ENCODE measurements at regions not wholly inside any gene's neighbourhood (a gene's known extent, or its start where the extent isn't known, plus 50 kb on each side); places are given as distances from the start of the nearest gene placed in this dataset.

GRCh38 chr6:96381246-96381645 lies 140.4 kb upstream of the UFL1 start:
- no peaks in the 10 kb centered on the region for H3K4me1 ChIP-seq
- TF ChIP-seq CTCF (IDR thresholded peaks at IDR 0.05; ENCODE audit: low read depth, low read length), result no peak
- no peak for DNase-seq
- H3K4me3 ChIP-seq (ENCODE audit: low read depth, low read length), result no peak overlapping the region
- no peaks in the 10 kb centered on the region for H3K27me3 ChIP-seq
- no peaks in the 10 kb centered on the region for H3K36me3 ChIP-seq
- H3K9me3 ChIP-seq, result no peaks in the 10 kb centered on the region

GRCh38 chr6:96391776-96392360 lies 129.7 kb upstream of the UFL1 start:
- H3K9me3 ChIP-seq, result no peaks in the 10 kb centered on the region
- peak; percentile 33 for DNase-seq

GRCh38 chr6:96394727-96395126 lies 126.9 kb upstream of the UFL1 start:
- no peaks in the 10 kb centered on the region for H3K27me3 ChIP-seq
- TF ChIP-seq CTCF (IDR thresholded peaks at IDR 0.05; ENCODE audit: low read depth, low read length), result peak; percentile 26; the same call in 1 of the 2 replicates
- no peak for DNase-seq
- no peak overlapping the region for H3K4me3 ChIP-seq (ENCODE audit: low read depth, low read length)
- no peaks in the 10 kb centered on the region for H3K9me3 ChIP-seq
- no peaks in the 10 kb centered on the region for H3K36me3 ChIP-seq
- no peaks in the 10 kb centered on the region for H3K4me1 ChIP-seq

More at GRCh38 chr6:96391776-96392360, 129.7 kb upstream of the UFL1 start:
- Histone ChIP-seq H3K4me1 (no peaks in the 10 kb centered on the region), H3K27me3 (no peaks in the 10 kb centered on the region), H3K4me3 (ENCODE audit: low read depth, low read length) (no peak overlapping the region), H3K36me3 (no peaks in the 10 kb centered on the region)
- TF ChIP-seq CTCF (IDR thresholded peaks at IDR 0.05; ENCODE audit: low read depth, low read length), result no peak

GRCh38 chr6:96410467-96410866 lies 111.1 kb upstream of the UFL1 start:
- Histone ChIP-seq H3K4me1 (no peaks in the 10 kb centered on the region), H3K27me3 (no peaks in the 10 kb centered on the region), H3K9me3 (no peaks in the 10 kb centered on the region), H3K36me3 (no peaks in the 10 kb centered on the region), H3K4me3 (ENCODE audit: low read depth, low read length) (no peak overlapping the region)
- TF ChIP-seq CTCF (IDR thresholded peaks at IDR 0.05; ENCODE audit: low read depth, low read length), result no peak
- no peak for DNase-seq

- Histone ChIP-seq H3K36me3 (no peaks in the 10 kb centered on the region), H3K4me3 (ENCODE audit: low read depth, low read length) (no peak overlapping the region), H3K4me1 (no peaks in the 10 kb centered on the region), H3K27me3 (no peaks in the 10 kb centered on the region), H3K9me3 (no peaks in the 10 kb centered on the region)
- no peak for TF ChIP-seq CTCF (IDR thresholded peaks at IDR 0.05; ENCODE audit: low read depth, low read length)
- DNase-seq, result no peak
Measured at GRCh38 chr6:96420294-96420693, 101.3 kb upstream of the UFL1 start.

GRCh38 chr6:96433950-96434349 lies 87.7 kb upstream of the UFL1 start:
- Histone ChIP-seq H3K36me3 (no peaks in the 10 kb centered on the region), H3K27me3 (no peaks in the 10 kb centered on the region), H3K4me1 (no peaks in the 10 kb centered on the region), H3K4me3 (ENCODE audit: low read depth, low read length) (no peak overlapping the region), H3K9me3 (no peaks in the 10 kb centered on the region)
- no peak for TF ChIP-seq CTCF (IDR thresholded peaks at IDR 0.05; ENCODE audit: low read depth, low read length)
- no peak for DNase-seq
